HEK293 (cell line): ENCODE measurements at regions not wholly inside any gene's neighbourhood (a gene's known extent, or its start where the extent isn't known, plus 50 kb on each side); places are given as distances from the start of the nearest gene placed in this dataset.

Source experiments
- CTCF ChIA-PET: fragments of 350-600 bp; formaldehyde crosslinking; extraction: SDS; loops from one replicate; lab custom pipeline; 2021; ENCODE audit warnings: antibody characterized with exemption; lab: Yijun Ruan, JAX
- POLR2A ChIA-PET: fragments of 300-600 bp; formaldehyde crosslinking; extraction: SDS; loops from one replicate; lab custom pipeline; 2020; ENCODE audit warnings: antibody characterized with exemption, inconsistent platforms; lab: Yijun Ruan, JAX
- H3K27ac ChIP-seq: fragments of 200-500 bp; sonication (Bioruptor generic); 2 replicates; pipeline ENCODE4 v1.5.1; 2014; ENCODE audit warnings: low read depth, low read length, control low read depth, inconsistent platforms; ENCODE audit errors: extremely low read depth
- H3K36me3 ChIP-seq, 2 experiments: fragments of 200-500 bp in 1 of 2; sonication (Bioruptor generic) in 1 of 2; 1 replicate in 1 of 2; 2 replicates in 1 of 2; pipeline ENCODE4 v1.5.1; 2014 to 2017; ENCODE audit warnings: inconsistent platforms in 2 of 2, low read length in 2 of 2; ENCODE audit not compliant: control insufficient read depth in 2 of 2, insufficient read depth in 1 of 2
- H3K4me1 ChIP-seq: fragments of 200-500 bp; sonication (Bioruptor generic); 2 replicates; pipeline ENCODE4 v1.5.1; 2014; ENCODE audit warnings: mild to moderate bottlenecking, low read length, inconsistent platforms; ENCODE audit not compliant: control insufficient read depth, insufficient read depth
- H3K4me3 ChIP-seq: 2 replicates; pipeline ENCODE4 v1.5.1; 2011; ENCODE audit warnings: low read depth, mild to moderate bottlenecking, control low read depth, low read length, moderate library complexity
- H3K9me3 ChIP-seq: fragments of 200-500 bp; sonication (Bioruptor generic); 2 replicates; pipeline ENCODE4 v1.5.1; 2014; ENCODE audit warnings: low read depth, low read length, inconsistent platforms; ENCODE audit not compliant: control insufficient read depth, insufficient read depth
- GLIS2 ChIP-seq: fragments of 450-650 bp; formaldehyde crosslinking; IDR thresholded peaks from 2 replicates; pipeline ENCODE4 v1.5.1; 2016; ENCODE audit warnings: missing biosample characterization, missing genetic modification characterization
- MYNN ChIP-seq: fragments of 450-650 bp; formaldehyde crosslinking; IDR thresholded peaks from 2 replicates; pipeline ENCODE4 v1.5.1; 2016; ENCODE audit warnings: missing biosample characterization, missing genetic modification characterization, borderline replicate concordance
- MZF1 ChIP-seq: fragments of 450-650 bp; formaldehyde crosslinking; IDR thresholded peaks from 2 replicates; pipeline ENCODE4 v1.5.1; 2017; ENCODE audit warnings: missing biosample characterization, missing genetic modification characterization, borderline replicate concordance
- PRDM10 ChIP-seq: fragments of 450-650 bp; formaldehyde crosslinking; IDR thresholded peaks from 2 replicates; pipeline ENCODE4 v1.5.1; 2016; ENCODE audit warnings: missing biosample characterization, missing genetic modification characterization
- SCRT2 ChIP-seq: fragments of 450-650 bp; formaldehyde crosslinking; IDR thresholded peaks from 2 replicates; pipeline ENCODE4 v1.5.1; 2016; ENCODE audit warnings: missing biosample characterization, missing genetic modification characterization
- ZBTB11 ChIP-seq: fragments of 450-650 bp; formaldehyde crosslinking; conservative IDR thresholded peaks from 2 replicates; pipeline ENCODE4 v1.5.1; 2016; ENCODE audit warnings: low read depth, missing biosample characterization, missing genetic modification characterization
- ZBTB26 ChIP-seq: fragments of 450-650 bp; formaldehyde crosslinking; optimal IDR thresholded peaks from 2 replicates; pipeline ENCODE3; 2016; ENCODE audit warnings: missing biosample characterization, mild to moderate bottlenecking, missing genetic modification characterization
- ZFP41 ChIP-seq: fragments of 450-650 bp; formaldehyde crosslinking; IDR thresholded peaks from 2 replicates; pipeline ENCODE4 v1.5.1; 2016; ENCODE audit warnings: missing biosample characterization, missing genetic modification characterization, borderline replicate concordance
- ZNF140 ChIP-seq: fragments of 450-650 bp; formaldehyde crosslinking; IDR thresholded peaks from 2 replicates; pipeline ENCODE4 v1.5.1; 2016; ENCODE audit warnings: missing biosample characterization, missing genetic modification characterization
- ZNF214 ChIP-seq: fragments of 450-650 bp; formaldehyde crosslinking; IDR thresholded peaks from 2 replicates; pipeline ENCODE4 v1.5.1; 2017; ENCODE audit warnings: missing biosample characterization, mild to moderate bottlenecking, missing genetic modification characterization, borderline replicate concordance
- ZNF221 ChIP-seq: fragments of 450-650 bp; formaldehyde crosslinking; IDR thresholded peaks from 2 replicates; pipeline ENCODE4 v1.5.1; 2017; ENCODE audit warnings: missing biosample characterization, missing genetic modification characterization, borderline replicate concordance
- ZNF280C ChIP-seq: fragments of 450-650 bp; formaldehyde crosslinking; IDR thresholded peaks from 2 replicates; pipeline ENCODE4 v1.5.1; 2016; ENCODE audit warnings: missing biosample characterization, missing genetic modification characterization
- ZNF292 ChIP-seq: fragments of 450-650 bp; formaldehyde crosslinking; IDR thresholded peaks from 2 replicates; pipeline ENCODE4 v1.5.1; 2016; ENCODE audit warnings: low read depth, missing biosample characterization, missing genetic modification characterization, borderline replicate concordance
- ZNF341 ChIP-seq: fragments of 450-650 bp; formaldehyde crosslinking; IDR thresholded peaks from 2 replicates; pipeline ENCODE4; 2016; ENCODE audit warnings: low read depth, missing biosample characterization, missing genetic modification characterization
- ZNF354C ChIP-seq: fragments of 450-650 bp; formaldehyde crosslinking; IDR thresholded peaks from 2 replicates; pipeline ENCODE4 v1.5.1; 2016; ENCODE audit warnings: missing biosample characterization, missing genetic modification characterization, low read depth, borderline replicate concordance
- ZNF404 ChIP-seq: fragments of 450-650 bp; formaldehyde crosslinking; IDR thresholded peaks from 2 replicates; pipeline ENCODE4 v1.5.1; 2017; ENCODE audit warnings: missing biosample characterization, missing genetic modification characterization
- ZNF558 ChIP-seq: fragments of 450-650 bp; formaldehyde crosslinking; IDR thresholded peaks from 2 replicates; pipeline ENCODE4 v1.5.1; 2016; ENCODE audit warnings: missing biosample characterization, missing genetic modification characterization
- ZNF658 ChIP-seq: fragments of 450-650 bp; formaldehyde crosslinking; IDR thresholded peaks from 2 replicates; pipeline ENCODE4; 2016; ENCODE audit warnings: missing biosample characterization, missing genetic modification characterization
- ZNF701 ChIP-seq: fragments of 450-650 bp; formaldehyde crosslinking; IDR thresholded peaks from 2 replicates; pipeline ENCODE4 v1.5.1; 2016; ENCODE audit warnings: missing biosample characterization, missing genetic modification characterization
- ZNF747 ChIP-seq: fragments of 450-650 bp; formaldehyde crosslinking; IDR thresholded peaks from 2 replicates; pipeline ENCODE4 v1.5.1; 2016; ENCODE audit warnings: missing biosample characterization, missing genetic modification characterization
- ZNF776 ChIP-seq: fragments of 450-650 bp; formaldehyde crosslinking; IDR thresholded peaks from 2 replicates; pipeline ENCODE4 v1.5.0; 2017; ENCODE audit warnings: missing biosample characterization, missing genetic modification characterization, borderline replicate concordance
- ZNF792 ChIP-seq: fragments of 450-650 bp; formaldehyde crosslinking; IDR thresholded peaks from 2 replicates; pipeline ENCODE4 v1.5.1; 2016; ENCODE audit warnings: missing biosample characterization, missing genetic modification characterization
- ZNF830 ChIP-seq: fragments of 450-650 bp; IDR thresholded peaks from 2 replicates; pipeline ENCODE4 v1.5.0; 2018; ENCODE audit warnings: missing biosample characterization, missing genetic modification characterization, low read depth, mild to moderate bottlenecking, moderate library complexity

- Histone ChIP-seq H3K36me3 (no peaks in the 10 kb centered on the region), H3K9me3 (no peaks in the 10 kb centered on the region), H3K27ac (no peak overlapping the region), H3K4me1 (no peaks in the 10 kb centered on the region), H3K4me3 (no peak overlapping the region)
- ChIA-PET CTCF (no interaction called here), POLR2A (no interaction called here)
- TF ChIP-seq ZNF747 (no peak), ZNF292 (tag by site-specific recombination) (no peak), ZBTB11 (tag by site-specific recombination) (no peak), ZNF280C (tag by site-specific recombination) (no peak), ZNF404 (no peak), ZNF214 (tag by site-specific recombination) (no peak), ZNF140 (tag by site-specific recombination) (no peak), ZNF830 (tag by site-specific recombination) (no peak), ZNF558 (tag by site-specific recombination) (no peak)
These were observed 308.4 kb downstream of the SQOR start for GRCh38 chr15:45943240-45943639.

- no peaks in the 10 kb centered on the region for H3K4me1 ChIP-seq
- H3K27ac ChIP-seq: no peak overlapping the region
- no peaks in the 10 kb centered on the region for H3K36me3 ChIP-seq
- TF ChIP-seq PRDM10 (tag by site-specific recombination): no peak
- no peak for TF ChIP-seq ZNF354C (tag by site-specific recombination)
- no peak for TF ChIP-seq MYNN (tag by site-specific recombination)
- no peak for TF ChIP-seq ZNF792 (tag by site-specific recombination)
- no peak for TF ChIP-seq ZNF214 (tag by site-specific recombination)
- no peak for TF ChIP-seq ZNF341 (tag by site-specific recombination)
- no peak for TF ChIP-seq MZF1 (tag by site-specific recombination)
- no peak for TF ChIP-seq ZNF776
- no peak for TF ChIP-seq ZNF658 (tag by site-specific recombination)
- no peak for TF ChIP-seq ZBTB26 (tag by site-specific recombination)
- TF ChIP-seq ZFP41 (tag by site-specific recombination): no peak
- TF ChIP-seq GLIS2 (tag by site-specific recombination): no peak
- no peak for TF ChIP-seq ZNF221
- no peak for TF ChIP-seq SCRT2
- TF ChIP-seq ZNF701 (tag by site-specific recombination): no peak
- ChIA-PET POLR2A (no interaction called here), CTCF (no interaction called here)
- no peak overlapping the region for H3K4me3 ChIP-seq
- no peaks in the 10 kb centered on the region for H3K9me3 ChIP-seq
These were observed 311.3 kb downstream of the SQOR start for GRCh38 chr15:45946111-45946510.
